ENCODE measurements at regions not wholly inside any gene's neighbourhood (a gene's known extent, or its start where the extent isn't known, plus 50 kb on each side); places are given as distances from the start of the nearest gene placed in this dataset.

GRCh38 chr2:71861186-71862160, 286.2 kb downstream of the CYP26B1 start:
- FAIRE-seq = no peak

GRCh38 chr2:71860381-71860926, 287.2 kb downstream of the CYP26B1 start:
- FAIRE-seq = no peak

- FAIRE-seq = no peak
These were observed 288.3 kb downstream of the CYP26B1 start for GRCh38 chr2:71859211-71859847.

GRCh38 chr2:71858071-71858470, 289.6 kb downstream of the CYP26B1 start:
- no peak for FAIRE-seq

- no peak for FAIRE-seq
These were observed 290.0 kb downstream of the CYP26B1 start for GRCh38 chr2:71857636-71858035.

- FAIRE-seq = no peak
These were observed 290.7 kb downstream of the CYP26B1 start for GRCh38 chr2:71856773-71857525.

- no peak for FAIRE-seq
These were observed 293.8 kb downstream of the CYP26B1 start for GRCh38 chr2:71853858-71854257.

GRCh38 chr2:71852141-71852711, 295.4 kb downstream of the CYP26B1 start:
- FAIRE-seq = no peak

GRCh38 chr2:71851094-71851750, 296.4 kb downstream of the CYP26B1 start:
- no peak for FAIRE-seq

- no peak for FAIRE-seq
These were observed 297.3 kb downstream of the CYP26B1 start for GRCh38 chr2:71850306-71850801.

- no peak for FAIRE-seq
These were observed 297.9 kb downstream of the CYP26B1 start for GRCh38 chr2:71849607-71850305.

- no peak for FAIRE-seq
These were observed 298.6 kb downstream of the CYP26B1 start for GRCh38 chr2:71849111-71849510.

GRCh38 chr2:71846669-71847291, 300.9 kb downstream of the CYP26B1 start:
- no peak for FAIRE-seq

GRCh38 chr2:71846072-71846471, 301.6 kb downstream of the CYP26B1 start:
- no peak for FAIRE-seq

- FAIRE-seq = no peak
These were observed 302.7 kb downstream of the CYP26B1 start for GRCh38 chr2:71844967-71845366.

- FAIRE-seq = no peak
These were observed 304.2 kb downstream of the CYP26B1 start for GRCh38 chr2:71843391-71843850.

- FAIRE-seq = no peak
These were observed 304.9 kb downstream of the CYP26B1 start for GRCh38 chr2:71842744-71843143.

GRCh38 chr2:71839826-71840225, 307.8 kb downstream of the CYP26B1 start:
- no peak for FAIRE-seq

GRCh38 chr2:71834796-71835195, 312.9 kb downstream of the CYP26B1 start:
- FAIRE-seq = no peak

GRCh38 chr2:71833855-71834560, 313.7 kb downstream of the CYP26B1 start:
- no peak for FAIRE-seq

Measured in colon (tissue), 2 donors.